ENCODE measurements at regions not wholly inside any gene's neighbourhood (a gene's known extent, or its start where the extent isn't known, plus 50 kb on each side); places are given as distances from the start of the nearest gene placed in this dataset.

GRCh38 chr11:103696123-103696522 lies 340.3 kb upstream of the DDI1 start:
- TF ChIP-seq, protein P1, sequence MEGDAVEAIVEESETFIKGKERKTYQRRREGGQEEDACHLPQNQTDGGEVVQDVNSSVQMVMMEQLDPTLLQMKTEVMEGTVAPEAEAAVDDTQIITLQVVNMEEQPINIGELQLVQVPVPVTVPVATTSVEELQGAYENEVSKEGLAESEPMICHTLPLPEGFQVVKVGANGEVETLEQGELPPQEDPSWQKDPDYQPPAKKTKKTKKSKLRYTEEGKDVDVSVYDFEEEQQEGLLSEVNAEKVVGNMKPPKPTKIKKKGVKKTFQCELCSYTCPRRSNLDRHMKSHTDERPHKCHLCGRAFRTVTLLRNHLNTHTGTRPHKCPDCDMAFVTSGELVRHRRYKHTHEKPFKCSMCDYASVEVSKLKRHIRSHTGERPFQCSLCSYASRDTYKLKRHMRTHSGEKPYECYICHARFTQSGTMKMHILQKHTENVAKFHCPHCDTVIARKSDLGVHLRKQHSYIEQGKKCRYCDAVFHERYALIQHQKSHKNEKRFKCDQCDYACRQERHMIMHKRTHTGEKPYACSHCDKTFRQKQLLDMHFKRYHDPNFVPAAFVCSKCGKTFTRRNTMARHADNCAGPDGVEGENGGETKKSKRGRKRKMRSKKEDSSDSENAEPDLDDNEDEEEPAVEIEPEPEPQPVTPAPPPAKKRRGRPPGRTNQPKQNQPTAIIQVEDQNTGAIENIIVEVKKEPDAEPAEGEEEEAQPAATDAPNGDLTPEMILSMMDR (conservative IDR thresholded peaks at IDR 0.05; ENCODE audit: low read depth, low read length), result no peak
- no peak for TF ChIP-seq EZH2 (IDR thresholded peaks at IDR 0.05; ENCODE audit: borderline replicate concordance, low read depth, low read length, poor library complexity, severe bottlenecking)

Measured in A673 (cell line).